ENCODE measurements at regions not wholly inside any gene's neighbourhood (a gene's known extent, or its start where the extent isn't known, plus 50 kb on each side); places are given as distances from the start of the nearest gene placed in this dataset.
A peak's percentile ranks its signal among the peaks of the same experiment; 100 is the strongest.

GRCh38 chr10:110436554-110437350 lies 61.0 kb upstream of the DUSP5 start:
- DNase-seq: no peak

GRCh38 chr10:110437351-110437605 lies 60.4 kb upstream of the DUSP5 start:
- DNase-seq: no peak

- DNase-seq: no peak
These were observed 59.9 kb upstream of the DUSP5 start for GRCh38 chr10:110437761-110438341.

GRCh38 chr10:110442746-110443145 lies 55.0 kb upstream of the DUSP5 start:
- DNase-seq: no peak

DNA sequence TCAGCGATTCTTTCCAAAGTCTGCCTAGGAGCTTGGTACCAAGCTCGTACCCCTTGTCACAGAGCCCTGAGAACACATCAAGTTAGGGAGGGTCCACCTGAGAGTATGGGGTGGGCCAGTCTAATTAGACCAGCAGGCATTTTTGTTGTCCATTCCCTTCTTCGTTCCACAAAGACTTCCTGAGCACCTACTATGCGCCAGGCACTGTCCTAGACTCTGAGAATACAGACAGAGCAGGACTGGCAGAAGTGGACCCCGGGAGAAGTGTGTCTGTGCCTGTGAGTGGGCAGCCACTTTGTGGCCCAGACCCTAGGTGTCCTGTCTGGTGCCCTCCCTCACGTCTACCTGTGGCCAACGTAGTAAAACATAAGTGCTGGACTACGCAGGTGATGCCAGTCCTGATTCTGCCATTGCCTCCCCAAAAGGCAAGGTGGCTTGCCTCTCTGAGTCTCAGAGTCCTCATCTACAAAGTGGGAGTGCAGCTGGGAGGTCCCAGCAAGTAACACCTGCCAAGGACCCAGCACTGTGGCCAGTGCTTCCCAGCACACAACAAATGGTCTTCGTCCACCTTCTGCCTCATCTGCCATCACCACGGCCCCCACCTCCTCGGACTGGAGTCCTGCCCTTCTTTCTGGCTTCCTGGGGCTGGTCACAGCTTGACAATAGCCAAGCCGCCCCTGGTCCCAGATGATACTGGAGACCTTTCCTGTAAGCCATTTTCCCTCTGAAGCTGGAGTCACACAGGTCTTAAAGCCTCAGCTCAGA lies 54.3 kb upstream of the DUSP5 start:
- DNase-seq: no peak

- DNase-seq: peak; percentile 79
These were observed 53.7 kb upstream of the DUSP5 start for GRCh38 chr10:110444004-110444337.

GRCh38 chr10:110445871-110446270 lies 51.8 kb upstream of the DUSP5 start:
- DNase-seq: no peak

DNA sequence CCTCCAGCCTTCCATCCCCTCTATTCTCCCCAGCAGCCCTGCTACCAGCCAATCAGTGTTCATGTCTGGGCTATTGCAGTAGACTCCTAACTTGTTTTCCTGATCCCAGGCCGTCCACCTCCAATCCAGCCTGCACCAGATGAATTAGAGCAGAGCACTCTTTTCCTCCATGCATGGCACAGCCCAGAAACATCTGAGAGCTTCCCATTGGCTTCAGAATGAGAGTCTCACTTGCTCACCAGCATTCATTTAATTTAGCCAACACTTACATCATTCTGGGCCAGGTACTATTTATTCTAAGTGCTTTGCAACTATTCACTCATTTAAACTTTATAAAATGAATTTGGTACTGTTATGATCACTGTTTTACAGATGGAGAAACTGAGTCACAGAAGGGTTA lies 51.4 kb upstream of the DUSP5 start:
- no peak for DNase-seq

DNA sequence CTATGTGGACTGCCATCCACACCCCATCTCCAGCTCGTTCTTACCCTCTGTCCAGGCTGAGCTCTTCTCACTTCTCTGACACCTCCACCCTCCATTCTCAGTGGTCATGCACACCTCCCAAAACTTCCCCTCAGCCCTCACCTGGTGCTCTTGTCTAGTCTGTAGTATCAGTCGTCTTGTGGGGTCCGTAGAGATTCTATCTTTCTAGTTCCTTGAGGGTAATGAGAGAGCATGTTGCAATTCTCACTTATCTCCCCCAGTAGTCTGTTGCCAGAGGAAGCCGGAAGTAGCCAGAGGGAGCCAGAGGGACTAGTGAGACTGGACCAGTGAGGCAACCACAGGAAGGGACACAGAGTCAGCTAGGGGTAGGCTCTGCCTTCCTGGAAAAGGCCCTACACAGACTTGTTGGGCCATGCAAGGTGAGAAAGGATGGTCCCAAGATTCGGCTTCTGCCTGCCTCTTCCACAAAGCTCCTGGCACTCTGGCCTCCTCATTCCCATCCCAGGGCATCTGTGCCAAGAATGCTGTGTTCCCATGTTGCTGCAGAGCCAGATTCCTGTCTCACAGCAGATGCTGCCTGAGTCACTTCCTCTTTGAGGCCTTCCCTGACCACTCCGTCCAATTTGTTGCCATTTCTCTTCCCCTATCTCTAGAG lies 50.6 kb upstream of the DUSP5 start:
- DNase-seq: no peak

DNA sequence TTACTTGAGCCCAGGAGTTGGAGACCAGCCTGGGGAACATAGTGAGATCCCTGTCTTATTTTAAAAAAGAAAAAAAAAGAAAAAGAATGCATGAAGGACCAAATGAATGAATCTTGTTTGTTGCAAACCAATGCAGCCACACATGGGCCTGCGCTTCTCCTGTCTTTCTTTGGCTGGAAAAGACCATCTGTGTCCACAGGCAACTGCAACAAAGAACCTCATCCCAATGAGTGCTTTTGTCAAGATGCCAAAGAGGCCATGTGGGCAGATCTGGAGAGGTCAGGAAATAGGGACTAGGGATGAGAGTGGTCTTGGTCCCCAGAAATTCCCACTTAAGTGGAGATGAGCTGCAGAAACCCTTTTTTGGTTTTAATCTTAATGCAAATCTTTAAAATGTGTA lies 49.8 kb upstream of the DUSP5 start:
- DNase-seq: peak; percentile 29

Data from tongue (tissue), 1 donor.